Naive thymus-derived CD4-positive, alpha-beta T cell (primary cell): ENCODE measurements at regions not wholly inside any gene's neighbourhood (a gene's known extent, or its start where the extent isn't known, plus 50 kb on each side); places are given as distances from the start of the nearest gene placed in this dataset.

Experiments used
- ATAC-seq: fragments of 150-1000 bp; cut with Tn5 transposase; 2 replicates; pipeline ENCODE4 v1.10.0; 2021; ENCODE audit warnings: mild to moderate bottlenecking, moderate library complexity
- CTCF ChIA-PET: fragments of 350-600 bp; sonication (Branson Sonifier 250); formaldehyde crosslinking; loops from one replicate; lab custom pipeline; 2021; ENCODE audit warnings: antibody characterized with exemption; lab: Charles Lee
- POLR2A ChIA-PET: fragments of 350-600 bp; sonication (Branson Sonifier 250); formaldehyde crosslinking; loops from one replicate; lab custom pipeline; 2021; ENCODE audit warnings: antibody characterized with exemption, inconsistent platforms; lab: Charles Lee
- DNase-seq, 9 donors: peaks; one replicate each; pipeline versions ENCODE4 v3.0.0 to v3.0.0-alpha.2; 2020 to 2022; ENCODE audit warnings: mixed read lengths in 1 of 9
- H3K27ac ChIP-seq: one replicate; pipeline ENCODE4 v1.7.0; 2013; ENCODE audit warnings: mild to moderate bottlenecking, low read depth, low read length, moderate library complexity
- H3K27me3 ChIP-seq, 2 donors: one replicate each; pipeline ENCODE4 v1.7.0; 2013; ENCODE audit warnings: low read length in 2 of 2, mild to moderate bottlenecking in 2 of 2, moderate library complexity in 2 of 2; ENCODE audit not compliant: control insufficient read depth in 2 of 2, insufficient read depth in 2 of 2
- H3K36me3 ChIP-seq, 3 experiments: 1 replicate in 2 of 3; 2 replicates in 1 of 3; pipeline ENCODE4 v1.7.0; 2013; ENCODE audit warnings: low read length in 3 of 3, mild to moderate bottlenecking in 3 of 3, moderate library complexity in 1 of 3; ENCODE audit not compliant: insufficient read depth in 3 of 3, control insufficient read depth in 2 of 3
- H3K4me1 ChIP-seq, 2 donors: one replicate each; pipeline ENCODE4 v1.7.0; 2013; ENCODE audit warnings: low read length in 2 of 2, mild to moderate bottlenecking in 2 of 2, moderate library complexity in 1 of 2; ENCODE audit not compliant: control insufficient read depth in 2 of 2, insufficient read depth in 2 of 2
- H3K4me3 ChIP-seq: 2 replicates; pipeline ENCODE4 v1.7.0; 2013; ENCODE audit warnings: mild to moderate bottlenecking, low read length
- H3K9me3 ChIP-seq, 3 experiments: 1 replicate in 2 of 3; 2 replicates in 1 of 3; pipeline ENCODE4 v1.7.0; 2013; ENCODE audit warnings: low read length in 3 of 3; ENCODE audit not compliant: control insufficient read depth in 2 of 3
- H3K27ac Mint-ChIP-seq, 9 donors: one replicate each; pipeline ENCODE4 v1.8.0; 2020 to 2022; ENCODE audit warnings: mixed read lengths in 9 of 9, mild to moderate bottlenecking in 8 of 9, moderate library complexity in 5 of 9, inconsistent platforms in 2 of 9
- H3K27me3 Mint-ChIP-seq, 5 donors: one replicate each; pipeline ENCODE4 v1.8.0; 2021 to 2022; ENCODE audit warnings: mixed read lengths in 5 of 5, mild to moderate bottlenecking in 1 of 5
- H3K36me3 Mint-ChIP-seq, 5 donors: one replicate each; pipeline ENCODE4 v1.8.0; 2020 to 2022; ENCODE audit warnings: mixed read lengths in 5 of 5, mild to moderate bottlenecking in 3 of 5, inconsistent platforms in 1 of 5
- H3K4me1 Mint-ChIP-seq, 7 donors: one replicate each; pipeline ENCODE4 v1.8.0; 2020 to 2022; ENCODE audit warnings: mixed read lengths in 7 of 7, mild to moderate bottlenecking in 3 of 7, inconsistent platforms in 1 of 7
- H3K4me3 Mint-ChIP-seq, 10 donors: one replicate each; pipeline ENCODE4 v1.8.0; 2020 to 2022; ENCODE audit warnings: mild to moderate bottlenecking in 10 of 10, mixed read lengths in 10 of 10, moderate library complexity in 6 of 10, inconsistent platforms in 2 of 10
- H3K9me3 Mint-ChIP-seq, 11 donors: one replicate each; pipeline ENCODE4 v1.8.0; 2020 to 2022; ENCODE audit warnings: mixed read lengths in 11 of 11, mild to moderate bottlenecking in 4 of 11, inconsistent platforms in 1 of 11, moderate library complexity in 1 of 11
- intact Hi-C, 2 donors: fragments of 100-400 bp; cut with micrococcal nuclease; formaldehyde crosslinking; loops; one replicate each; pipeline ENCODE4 v1.15.1; 2023

- H3K27me3 Mint-ChIP-seq: peaks cover 3 to 31% (median 10%) of the 10 kb centered on the region in 5 donors
- Histone ChIP-seq H3K9me3 (no peaks in the 10 kb centered on the region), H3K4me1 (no peaks in the 10 kb centered on the region), H3K4me3 (no peak overlapping the region), H3K27me3 (peaks cover 0 to 3% of the 10 kb centered on the region in 2 donors), H3K36me3 (no peaks in the 10 kb centered on the region), H3K27ac (no peak overlapping the region)
- intact Hi-C loops: no loop called here
- peaks cover 0 to 1% (median 0%) of the 10 kb centered on the region in 11 donors for H3K9me3 Mint-ChIP-seq
- no peak for ATAC-seq
- POLR2A ChIA-PET: no interaction called here
- no peak for DNase-seq
- CTCF ChIA-PET: no interaction called here
- H3K4me1 Mint-ChIP-seq: peaks cover 0 to 5% (median 0%) of the 10 kb centered on the region in 7 donors
- H3K36me3 Mint-ChIP-seq: no peaks in the 10 kb centered on the region
- H3K4me3 Mint-ChIP-seq: no peak overlapping the region
- H3K27ac Mint-ChIP-seq: no peak overlapping the region
Observed at GRCh38 chr7:25830215-25830614, 321.8 kb upstream of the NFE2L3 start.

GRCh38 chr7:25831062-25831691 lies 320.8 kb upstream of the NFE2L3 start:
- intact Hi-C loops: no loop called here
- no peak overlapping the region for H3K4me3 ChIP-seq
- no peaks in the 10 kb centered on the region for H3K36me3 Mint-ChIP-seq
- peaks cover 0 to 5% (median 0%) of the 10 kb centered on the region in 7 donors for H3K4me1 Mint-ChIP-seq
- no peaks in the 10 kb centered on the region for H3K9me3 ChIP-seq
- no peak overlapping the region for H3K27ac Mint-ChIP-seq
- H3K9me3 Mint-ChIP-seq: peaks cover 0 to 1% (median 0%) of the 10 kb centered on the region in 11 donors
- no peaks in the 10 kb centered on the region for H3K4me1 ChIP-seq
- no peak overlapping the region for H3K4me3 Mint-ChIP-seq
- CTCF ChIA-PET: no interaction called here
- peaks cover 3 to 29% (median 8%) of the 10 kb centered on the region in 5 donors for H3K27me3 Mint-ChIP-seq
- no peaks in the 10 kb centered on the region for H3K36me3 ChIP-seq
- no peak overlapping the region for H3K27ac ChIP-seq
- ATAC-seq (no peak), DNase-seq (no peak)
- POLR2A ChIA-PET: no interaction called here
- peaks cover 0 to 3% of the 10 kb centered on the region in 2 donors for H3K27me3 ChIP-seq

- Histone ChIP-seq H3K36me3 (no peaks in the 10 kb centered on the region), H3K4me1 (no peaks in the 10 kb centered on the region), H3K4me3 (no peak overlapping the region), H3K9me3 (no peaks in the 10 kb centered on the region), H3K27ac (no peak overlapping the region), H3K27me3 (peaks cover 0 to 3% of the 10 kb centered on the region in 2 donors)
- peaks cover 0 to 1% (median 0%) of the 10 kb centered on the region in 11 donors for H3K9me3 Mint-ChIP-seq
- DNase-seq (no peak), ATAC-seq (no peak)
- H3K27me3 Mint-ChIP-seq: peaks cover 6 to 34% (median 11%) of the 10 kb centered on the region in 5 donors
- ChIA-PET POLR2A (no interaction called here), CTCF (no interaction called here)
- no peaks in the 10 kb centered on the region for H3K36me3 Mint-ChIP-seq
- H3K4me1 Mint-ChIP-seq: peaks cover 0 to 5% (median 0%) of the 10 kb centered on the region in 7 donors
- H3K27ac Mint-ChIP-seq: no peak overlapping the region
- H3K4me3 Mint-ChIP-seq: no peak overlapping the region
- intact Hi-C loops: no loop called here
Observed at GRCh38 chr7:25831831-25832411, 320.1 kb upstream of the NFE2L3 start.

GRCh38 chr7:25832456-25832855 lies 319.5 kb upstream of the NFE2L3 start:
- peaks cover 6 to 35% (median 13%) of the 10 kb centered on the region in 5 donors for H3K27me3 Mint-ChIP-seq
- peaks cover 0 to 3% of the 10 kb centered on the region in 2 donors for H3K27me3 ChIP-seq
- no peak overlapping the region for H3K4me3 ChIP-seq
- no peaks in the 10 kb centered on the region for H3K36me3 ChIP-seq
- peaks cover 0 to 5% (median 0%) of the 10 kb centered on the region in 7 donors for H3K4me1 Mint-ChIP-seq
- H3K9me3 ChIP-seq: no peaks in the 10 kb centered on the region
- DNase-seq (no peak), ATAC-seq (no peak)
- ChIA-PET POLR2A (no interaction called here), CTCF (no interaction called here)
- H3K27ac Mint-ChIP-seq: no peak overlapping the region
- intact Hi-C loops: no loop called here
- no peak overlapping the region for H3K4me3 Mint-ChIP-seq
- no peaks in the 10 kb centered on the region for H3K4me1 ChIP-seq
- H3K9me3 Mint-ChIP-seq: peaks cover 0 to 1% (median 0%) of the 10 kb centered on the region in 11 donors
- no peaks in the 10 kb centered on the region for H3K36me3 Mint-ChIP-seq
- no peak overlapping the region for H3K27ac ChIP-seq

GRCh38 chr7:25832929-25833328 lies 319.1 kb upstream of the NFE2L3 start:
- ChIA-PET CTCF (no interaction called here), POLR2A (no interaction called here)
- Mint-ChIP-seq H3K4me3 (no peak overlapping the region), H3K9me3 (peaks cover 0 to 1% (median 0%) of the 10 kb centered on the region in 11 donors), H3K27me3 (peaks cover 6 to 34% (median 14%) of the 10 kb centered on the region in 5 donors), H3K36me3 (no peaks in the 10 kb centered on the region), H3K4me1 (peaks cover 0 to 5% (median 0%) of the 10 kb centered on the region in 7 donors), H3K27ac (no peak overlapping the region)
- H3K4me3 ChIP-seq: no peak overlapping the region
- H3K36me3 ChIP-seq: no peaks in the 10 kb centered on the region
- ATAC-seq (no peak), DNase-seq (no peak)
- peaks cover 0 to 3% of the 10 kb centered on the region in 2 donors for H3K27me3 ChIP-seq
- no peaks in the 10 kb centered on the region for H3K9me3 ChIP-seq
- intact Hi-C loops: no loop called here
- no peak overlapping the region for H3K27ac ChIP-seq
- no peaks in the 10 kb centered on the region for H3K4me1 ChIP-seq

- CTCF ChIA-PET: no interaction called here
- POLR2A ChIA-PET: no interaction called here
- H3K27ac Mint-ChIP-seq: no peak overlapping the region
- H3K27me3 Mint-ChIP-seq: peaks cover 10 to 33% (median 17%) of the 10 kb centered on the region in 5 donors
- peaks cover 0 to 3% of the 10 kb centered on the region in 2 donors for H3K27me3 ChIP-seq
- H3K4me3 Mint-ChIP-seq: no peak overlapping the region
- peaks cover 0 to 1% (median 0%) of the 10 kb centered on the region in 11 donors for H3K9me3 Mint-ChIP-seq
- DNase-seq (no peak), ATAC-seq (no peak)
- peaks cover 0 to 5% (median 0%) of the 10 kb centered on the region in 7 donors for H3K4me1 Mint-ChIP-seq
- no peak overlapping the region for H3K27ac ChIP-seq
- H3K36me3 ChIP-seq: no peaks in the 10 kb centered on the region
- peaks cover 0 to under 1% (median 0%) of the 10 kb centered on the region in 5 donors for H3K36me3 Mint-ChIP-seq
- H3K4me3 ChIP-seq: no peak overlapping the region
- no peaks in the 10 kb centered on the region for H3K9me3 ChIP-seq
- intact Hi-C loops: no loop called here
- no peaks in the 10 kb centered on the region for H3K4me1 ChIP-seq
Observed at GRCh38 chr7:25834050-25834449, 317.9 kb upstream of the NFE2L3 start.
